AG04450 (cell line): ENCODE measurements at regions not wholly inside any gene's neighbourhood (a gene's known extent, or its start where the extent isn't known, plus 50 kb on each side); places are given as distances from the start of the nearest gene placed in this dataset.
A peak's percentile ranks its signal among the peaks of the same experiment; 100 is the strongest.
"Not testable (repeated sequence)": the region's sequence is repeated elsewhere in the genome, so short reads cannot be mapped to it uniquely, and the experiment has no call there.

Experiments
- CTCF ChIA-PET: fragments of 300-600, 350-600 bp; formaldehyde crosslinking; extraction: SDS; loops from one replicate; lab custom pipeline; 2022; ENCODE audit warnings: antibody characterized with exemption, inconsistent platforms; lab: Charles Lee
- POLR2A ChIA-PET: fragments of 350-600 bp; formaldehyde crosslinking; extraction: SDS; loops from one replicate; lab custom pipeline; 2021; ENCODE audit warnings: antibody characterized with exemption, inconsistent platforms; lab: Yijun Ruan, JAX
- DNase-seq: peaks from one replicate; pipeline ENCODE4 v3.0.0-alpha.2; 2011; ENCODE audit warnings: low read depth, low spot score
- H3K27ac ChIP-seq: one replicate; pipeline ENCODE4 v1.5.1; 2012; ENCODE audit warnings: low read depth, low read length, control low read depth
- H3K27me3 ChIP-seq: one replicate; pipeline ENCODE4 v1.6.0; 2012; ENCODE audit warnings: low read length; ENCODE audit not compliant: control insufficient read depth, insufficient read depth
- H3K4me3 ChIP-seq: 2 replicates; pipeline ENCODE4 v1.5.1; 2011; ENCODE audit warnings: mild to moderate bottlenecking, low read depth, low read length, control low read depth
- H3K9me3 ChIP-seq: 2 replicates; pipeline ENCODE4 v1.5.1; 2012; ENCODE audit warnings: low read length; ENCODE audit not compliant: control insufficient read depth, insufficient read depth
- TF ChIP-seq, protein P1 (sequence below): IDR thresholded peaks from 2 replicates; pipeline ENCODE4 v1.5.1; 2011; ENCODE audit warnings: low read depth, low read length, control low read depth, inconsistent platforms

DNA sequence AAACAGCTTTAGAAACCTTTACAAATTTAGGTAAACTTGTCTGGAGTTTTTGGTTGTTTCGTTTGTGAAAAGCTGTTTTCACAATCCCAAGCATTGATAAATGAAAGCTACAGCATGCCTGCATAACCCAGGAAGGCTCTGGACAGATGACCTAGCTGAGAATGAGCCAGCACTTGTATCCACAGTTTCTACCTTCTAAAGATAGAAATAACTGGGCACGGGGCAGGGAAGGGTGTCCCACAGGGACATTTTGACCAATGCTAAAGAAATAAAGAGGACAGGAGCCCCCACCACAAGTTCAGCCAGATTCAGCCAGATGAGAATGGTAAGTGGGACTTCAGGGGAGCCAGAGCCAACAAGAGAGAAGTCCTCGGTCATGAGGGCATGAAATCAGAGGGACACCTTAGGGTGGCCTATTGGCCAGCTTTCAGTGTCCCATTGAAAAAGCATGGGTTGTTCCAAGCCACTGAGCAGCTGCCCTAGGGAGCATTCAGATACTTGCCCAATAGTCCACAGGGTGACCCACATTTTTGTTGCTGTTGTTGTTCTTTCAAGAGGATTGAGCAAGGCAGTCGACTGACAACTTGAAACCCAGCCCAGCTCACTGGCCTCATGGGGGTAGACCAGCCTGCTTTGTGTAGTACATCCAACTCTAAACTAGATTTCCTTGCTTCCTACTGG, 140.3 kb upstream of the NUDT4 start:
- Histone ChIP-seq H3K4me3 (no peak overlapping the region), H3K9me3 (peaks cover 22% of the 10 kb centered on the region), H3K27ac (no peak overlapping the region), H3K27me3 (no peaks in the 10 kb centered on the region)
- DNase-seq, result no peak
- CTCF ChIA-PET, result no interaction called here
- TF ChIP-seq, protein P1, sequence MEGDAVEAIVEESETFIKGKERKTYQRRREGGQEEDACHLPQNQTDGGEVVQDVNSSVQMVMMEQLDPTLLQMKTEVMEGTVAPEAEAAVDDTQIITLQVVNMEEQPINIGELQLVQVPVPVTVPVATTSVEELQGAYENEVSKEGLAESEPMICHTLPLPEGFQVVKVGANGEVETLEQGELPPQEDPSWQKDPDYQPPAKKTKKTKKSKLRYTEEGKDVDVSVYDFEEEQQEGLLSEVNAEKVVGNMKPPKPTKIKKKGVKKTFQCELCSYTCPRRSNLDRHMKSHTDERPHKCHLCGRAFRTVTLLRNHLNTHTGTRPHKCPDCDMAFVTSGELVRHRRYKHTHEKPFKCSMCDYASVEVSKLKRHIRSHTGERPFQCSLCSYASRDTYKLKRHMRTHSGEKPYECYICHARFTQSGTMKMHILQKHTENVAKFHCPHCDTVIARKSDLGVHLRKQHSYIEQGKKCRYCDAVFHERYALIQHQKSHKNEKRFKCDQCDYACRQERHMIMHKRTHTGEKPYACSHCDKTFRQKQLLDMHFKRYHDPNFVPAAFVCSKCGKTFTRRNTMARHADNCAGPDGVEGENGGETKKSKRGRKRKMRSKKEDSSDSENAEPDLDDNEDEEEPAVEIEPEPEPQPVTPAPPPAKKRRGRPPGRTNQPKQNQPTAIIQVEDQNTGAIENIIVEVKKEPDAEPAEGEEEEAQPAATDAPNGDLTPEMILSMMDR, result no peak
- POLR2A ChIA-PET, result no interaction called here

DNA sequence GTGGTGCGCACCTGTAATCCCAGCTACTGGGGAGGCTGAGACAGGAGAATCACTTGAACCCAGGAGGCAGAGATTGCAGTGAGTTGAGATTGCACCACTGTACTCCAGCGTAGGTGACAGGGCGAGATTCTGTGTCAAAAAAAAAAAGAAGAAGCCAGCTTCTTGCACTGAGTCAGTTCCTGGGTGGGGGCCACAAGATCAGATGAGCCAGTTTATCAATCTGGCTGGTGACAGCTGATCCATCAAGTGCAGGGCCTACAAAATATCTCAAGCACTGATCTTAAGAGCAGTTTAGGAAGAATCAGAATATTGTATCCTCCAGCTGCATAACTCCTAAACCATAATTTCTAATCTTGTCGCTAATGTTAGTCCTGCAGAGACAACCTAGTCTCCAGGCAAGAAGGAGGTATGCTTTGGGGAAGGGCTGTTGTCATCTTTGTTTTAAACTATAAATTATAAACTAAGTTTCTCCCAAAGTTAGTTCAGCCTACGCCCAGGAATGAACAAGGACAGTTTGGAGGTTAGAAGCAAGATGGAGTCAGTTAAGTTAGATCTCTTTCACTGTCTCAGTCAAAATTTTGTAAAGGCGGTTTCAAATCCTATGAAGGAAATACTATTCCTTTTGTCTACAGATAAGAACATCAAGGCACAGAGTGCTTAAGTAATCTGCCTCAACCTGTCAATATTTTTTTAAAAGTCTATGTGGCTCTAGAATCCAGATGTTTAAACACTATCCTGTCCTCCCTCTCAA, 139.0 kb upstream of the NUDT4 start:
- CTCF ChIA-PET, H3K4me3 ChIP-seq, H3K27me3 ChIP-seq, POLR2A ChIA-PET, H3K27ac ChIP-seq, DNase-seq: not testable (repeated sequence)
- H3K9me3 ChIP-seq, result peaks cover 22% of the 10 kb centered on the region

DNA sequence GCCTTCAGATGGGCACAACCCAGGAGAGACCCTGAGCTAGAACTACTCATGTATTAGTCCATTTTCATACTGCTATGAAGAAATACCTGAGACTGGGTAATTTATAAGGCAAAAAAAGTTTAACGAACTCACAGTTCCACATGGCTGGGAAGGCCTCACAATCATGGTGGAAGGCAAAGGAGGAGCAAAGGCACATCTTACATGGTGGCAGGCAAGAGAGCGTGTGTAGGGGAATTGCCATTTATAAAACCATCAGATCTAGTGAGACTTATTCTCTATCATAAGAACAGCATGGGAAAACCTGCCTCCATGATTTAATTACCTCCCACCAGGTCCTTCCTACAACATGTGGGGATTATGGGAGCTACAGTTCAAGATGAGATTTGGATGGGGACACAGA, 137.9 kb upstream of the NUDT4 start:
- CTCF ChIA-PET, DNase-seq, H3K27me3 ChIP-seq, POLR2A ChIA-PET, H3K27ac ChIP-seq, H3K4me3 ChIP-seq: not testable (repeated sequence)
- peaks cover 22% of the 10 kb centered on the region for H3K9me3 ChIP-seq

DNA sequence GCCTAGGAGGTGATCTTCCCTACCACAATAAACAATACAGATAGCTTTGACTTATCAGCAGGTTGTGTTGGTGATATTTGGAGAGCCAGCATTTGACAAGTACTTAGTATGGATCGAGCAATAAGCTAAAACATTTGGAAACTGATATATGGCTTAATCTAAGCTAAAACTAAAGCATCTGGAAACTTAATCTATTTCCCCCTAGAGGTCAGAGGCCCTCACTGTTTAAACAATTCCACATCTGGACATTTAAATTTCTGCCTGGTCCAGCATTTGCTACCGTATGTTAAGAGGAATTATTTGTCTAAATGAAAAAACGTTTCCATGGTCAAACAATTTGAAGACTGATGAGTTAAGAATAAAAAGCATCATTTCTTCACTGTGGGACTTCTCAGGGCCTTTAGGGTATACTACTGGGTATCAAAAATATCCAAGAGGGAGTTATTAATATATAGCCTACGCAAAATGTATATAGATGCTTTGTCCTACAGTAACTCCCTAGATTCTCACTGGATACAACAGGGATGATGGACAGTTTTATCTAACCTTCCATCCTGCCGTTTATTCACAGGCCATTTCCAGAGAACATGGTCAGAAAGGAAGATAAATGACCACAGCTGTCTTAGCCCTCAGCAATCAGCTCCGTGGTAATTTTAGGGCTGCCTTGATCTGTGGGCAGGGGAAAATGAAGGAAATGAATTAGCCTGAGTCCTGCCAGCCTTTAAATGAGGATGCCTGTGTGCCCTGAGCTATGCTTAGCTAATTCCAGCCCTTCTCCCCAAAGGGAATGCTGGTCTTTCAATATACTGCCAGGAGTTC, 135.4 kb upstream of the NUDT4 start:
- TF ChIP-seq, protein P1, result peak; percentile 19
- ChIA-PET POLR2A (no interaction called here), CTCF (interaction anchor here (1.3 kb wide), 1 partner anchor 255 kb away, joined by 3 read pairs; no protein-coding TSS in a partner anchor)
- no peak for DNase-seq
- H3K9me3 ChIP-seq, result peaks cover 12% of the 10 kb centered on the region; the same call in 1 of the 2 replicates
- no peak overlapping the region for H3K27ac ChIP-seq
- H3K27me3 ChIP-seq, result no peaks in the 10 kb centered on the region
- H3K4me3 ChIP-seq, result no peak overlapping the region

DNA sequence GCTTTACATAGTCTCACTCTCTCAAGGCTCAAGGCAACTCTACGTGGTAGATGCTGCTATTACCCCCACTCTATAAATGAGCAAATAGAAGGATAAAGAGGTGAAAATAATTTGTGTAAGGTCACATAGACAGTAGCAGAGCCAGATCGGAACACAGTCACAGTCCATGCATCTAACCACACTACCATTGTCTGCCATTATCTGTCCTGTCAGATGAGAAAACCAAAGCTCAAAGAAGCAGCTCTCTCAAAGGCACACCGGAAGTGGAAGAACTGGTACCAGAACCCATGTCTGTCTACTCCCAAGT, 134.4 kb upstream of the NUDT4 start:
- no peak overlapping the region for H3K27ac ChIP-seq
- POLR2A ChIA-PET, result no interaction called here
- H3K9me3 ChIP-seq, result peaks cover 4% of the 10 kb centered on the region; the same call in 1 of the 2 replicates
- DNase-seq, result no peak
- TF ChIP-seq, protein P1, result no peak
- H3K27me3 ChIP-seq, result no peaks in the 10 kb centered on the region
- CTCF ChIA-PET, result no interaction called here
- H3K4me3 ChIP-seq, result no peak overlapping the region
